IMR-90 (cell line): ENCODE measurements at regions not wholly inside any gene's neighbourhood (a gene's known extent, or its start where the extent isn't known, plus 50 kb on each side); places are given as distances from the start of the nearest gene placed in this dataset.

Experiments used
- CEBPB ChIP-seq: IDR thresholded peaks from 2 replicates; pipeline ENCODE4 v1.6.1; 2012; ENCODE audit warnings: low read depth, low read length, improper control_type of control experiment
- CHD1 ChIP-seq: IDR thresholded peaks from 2 replicates; pipeline ENCODE4 v1.6.1; 2012; ENCODE audit warnings: low read depth, low read length, improper control_type of control experiment
- CTCF ChIP-seq: conservative IDR thresholded peaks from 2 replicates; pipeline ENCODE4 v1.5.1; 2012; ENCODE audit warnings: mild to moderate bottlenecking, low read depth, low read length, improper control_type of control experiment
- FOS ChIP-seq: fragments of 150-350 bp; IDR thresholded peaks from 2 replicates; pipeline ENCODE4 v1.6.1; 2016; ENCODE audit warnings: low read depth, low read length
- MXI1 ChIP-seq: IDR thresholded peaks from 2 replicates; pipeline ENCODE4 v1.6.1; 2012; ENCODE audit warnings: low read depth, mild to moderate bottlenecking, low read length, moderate library complexity, borderline replicate concordance
- POLR2A ChIP-seq: IDR thresholded peaks from 2 replicates; pipeline ENCODE4 v1.6.1; 2012; ENCODE audit warnings: mild to moderate bottlenecking, low read depth, low read length
- RAD21 ChIP-seq: IDR thresholded peaks from 2 replicates; pipeline ENCODE4 v1.6.1; 2012; ENCODE audit warnings: low read length, improper control_type of control experiment
- RCOR1 ChIP-seq: IDR thresholded peaks from 2 replicates; pipeline ENCODE4 v1.6.1; 2012; ENCODE audit warnings: mild to moderate bottlenecking, low read length, improper control_type of control experiment; ENCODE audit not compliant: insufficient replicate concordance
- RFX5 ChIP-seq: IDR thresholded peaks from 2 replicates; pipeline ENCODE4 v1.8.0; 2012; ENCODE audit warnings: low read depth, mild to moderate bottlenecking, low read length, moderate library complexity
- SMC3 ChIP-seq: fragments of 150-350 bp; IDR thresholded peaks from 2 replicates; pipeline ENCODE4 v1.6.1; 2016; ENCODE audit warnings: low read depth, mild to moderate bottlenecking, antibody characterized with exemption, low read length, moderate library complexity
- USF2 ChIP-seq: fragments of 150-350 bp; IDR thresholded peaks from 2 replicates; pipeline ENCODE4 v1.6.1; 2017; ENCODE audit warnings: mild to moderate bottlenecking, antibody characterized with exemption, low read length, low read depth

- TF ChIP-seq MXI1 (no peak), CTCF (no peak), USF2 (no peak), POLR2A (no peak), CHD1 (no peak), RFX5 (no peak), RCOR1 (no peak), CEBPB (no peak), RAD21 (no peak), FOS (no peak), SMC3 (no peak)
These were observed 251.4 kb upstream of the C2CD4B start for GRCh38 chr15:62416526-62416925.
